GM19023 (cell line): ENCODE measurements at regions not wholly inside any gene's neighbourhood (a gene's known extent, or its start where the extent isn't known, plus 50 kb on each side); places are given as distances from the start of the nearest gene placed in this dataset.
"Not testable (repeated sequence)": the region's sequence is repeated elsewhere in the genome, so short reads cannot be mapped to it uniquely, and the experiment has no call there.

Source experiments
- ATAC-seq: cut with Tn5 transposase; IDR thresholded peaks from one replicate; pipeline ENCODE4 v1.9.1; 2021; ENCODE audit warnings: mild to moderate bottlenecking, moderate library complexity; ENCODE audit not compliant: unreplicated experiment

GRCh38 chr2:36168115-36168514 is 187.5 kb upstream of the CRIM1 start:
- ATAC-seq = no peak

GRCh38 chr2:36165132-36165531 is 190.4 kb upstream of the CRIM1 start:
- ATAC-seq = peak; percentile 53

GRCh38 chr2:36163520-36164254 is 191.9 kb upstream of the CRIM1 start:
- peak; percentile 67 for ATAC-seq

GRCh38 chr2:36157093-36157492 is 198.5 kb upstream of the CRIM1 start:
- ATAC-seq = not testable (repeated sequence)

DNA sequence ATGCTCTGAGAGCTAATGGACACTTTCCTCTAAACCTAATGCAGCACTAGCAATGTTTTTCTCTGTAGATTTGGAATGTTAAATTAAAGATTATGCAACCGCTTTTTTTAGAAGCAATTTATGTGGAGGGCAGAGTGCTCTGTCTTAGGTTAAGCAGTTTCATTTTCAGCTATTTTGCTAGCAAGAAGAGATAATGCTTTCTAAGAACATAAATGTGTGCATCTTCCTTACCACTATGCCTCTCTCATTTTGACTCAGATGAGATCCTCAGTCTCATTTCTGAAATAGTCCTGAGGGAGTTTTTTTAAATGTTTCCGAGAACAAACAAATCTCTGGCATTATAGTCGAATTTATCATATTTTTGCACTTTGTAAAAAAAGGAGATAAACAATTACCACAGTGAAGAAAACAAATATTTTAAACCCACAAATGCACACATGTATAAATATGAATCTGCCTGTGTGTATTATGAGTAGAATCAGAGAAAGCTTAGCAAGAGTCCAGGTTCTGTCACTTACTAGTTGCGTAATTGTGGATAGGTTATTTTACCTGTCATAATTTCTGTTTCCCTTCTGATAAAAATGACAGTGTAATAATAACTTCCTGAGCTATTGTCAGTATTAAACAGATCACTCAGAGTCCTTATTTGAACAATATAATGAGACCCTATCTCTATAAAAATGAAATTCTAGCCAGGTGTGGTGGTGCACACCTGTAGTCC is 207.7 kb upstream of the CRIM1 start:
- peak; percentile 92 for ATAC-seq

DNA sequence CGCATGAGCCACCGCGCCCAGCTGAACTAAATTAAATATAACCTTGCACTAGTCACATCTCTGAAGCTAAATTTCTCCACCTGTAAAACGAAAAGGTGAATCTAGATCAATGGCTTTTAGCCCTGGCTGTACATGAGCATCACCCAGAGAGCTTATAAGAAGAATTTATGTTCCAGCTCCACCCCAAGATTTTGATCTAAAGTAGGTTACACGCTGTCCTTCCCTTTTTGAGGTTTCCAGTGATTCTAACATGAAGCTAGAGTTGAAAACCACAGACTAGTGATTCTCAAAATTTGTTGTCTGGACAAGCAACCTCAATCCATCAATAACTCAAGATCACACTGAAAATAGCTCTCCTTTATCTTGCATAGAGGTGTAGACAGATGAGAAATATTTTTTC is 208.8 kb upstream of the CRIM1 start:
- no peak for ATAC-seq

DNA sequence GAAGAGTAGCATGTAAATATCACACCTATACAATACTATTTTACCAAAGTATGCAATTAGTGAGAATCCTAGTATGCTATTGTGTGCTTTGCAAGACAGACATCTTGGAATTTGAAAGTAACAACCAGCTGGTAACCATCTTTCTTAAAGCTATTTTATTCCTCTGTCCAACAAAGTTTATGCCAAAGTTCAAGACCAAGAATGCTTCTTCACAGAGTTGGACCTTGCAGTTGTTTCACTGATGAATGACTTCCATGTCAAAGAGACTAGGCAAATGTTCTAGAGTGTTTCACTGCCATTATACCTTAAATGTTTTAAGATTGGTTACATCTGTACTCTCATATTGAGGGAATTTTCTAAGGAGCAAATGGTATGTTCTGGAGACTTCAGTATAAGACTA is 215.2 kb upstream of the CRIM1 start:
- no peak for ATAC-seq

GRCh38 chr2:36137612-36138011 is 218.0 kb upstream of the CRIM1 start:
- no peak for ATAC-seq

- ATAC-seq = no peak
Measured at GRCh38 chr2:36134281-36134680, 221.3 kb upstream of the CRIM1 start.

DNA sequence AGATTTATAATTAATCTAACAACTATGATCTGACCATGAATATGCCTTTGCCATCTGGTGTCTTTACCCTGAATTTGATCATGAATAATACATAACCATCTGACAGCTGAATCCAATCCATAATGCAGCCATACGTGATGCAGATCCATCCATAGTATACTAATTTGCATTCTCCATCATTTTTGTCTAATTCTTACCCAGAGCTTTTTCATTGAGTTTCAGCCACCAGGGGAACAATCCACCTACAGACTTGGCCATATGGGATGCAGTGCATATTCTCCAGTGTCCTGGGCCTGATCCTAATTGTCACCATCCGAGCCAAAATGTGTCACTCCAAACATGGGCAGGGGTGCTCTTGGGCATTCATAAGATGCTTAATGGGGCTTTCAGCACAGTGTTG is 227.2 kb upstream of the CRIM1 start:
- ATAC-seq = no peak

- no peak for ATAC-seq
Measured at GRCh38 chr2:36125702-36126101, 229.9 kb upstream of the CRIM1 start.

GRCh38 chr2:36123995-36124394 is 231.6 kb upstream of the CRIM1 start:
- no peak for ATAC-seq

- ATAC-seq = no peak
Measured at GRCh38 chr2:36097022-36097421, 258.6 kb upstream of the CRIM1 start.

DNA sequence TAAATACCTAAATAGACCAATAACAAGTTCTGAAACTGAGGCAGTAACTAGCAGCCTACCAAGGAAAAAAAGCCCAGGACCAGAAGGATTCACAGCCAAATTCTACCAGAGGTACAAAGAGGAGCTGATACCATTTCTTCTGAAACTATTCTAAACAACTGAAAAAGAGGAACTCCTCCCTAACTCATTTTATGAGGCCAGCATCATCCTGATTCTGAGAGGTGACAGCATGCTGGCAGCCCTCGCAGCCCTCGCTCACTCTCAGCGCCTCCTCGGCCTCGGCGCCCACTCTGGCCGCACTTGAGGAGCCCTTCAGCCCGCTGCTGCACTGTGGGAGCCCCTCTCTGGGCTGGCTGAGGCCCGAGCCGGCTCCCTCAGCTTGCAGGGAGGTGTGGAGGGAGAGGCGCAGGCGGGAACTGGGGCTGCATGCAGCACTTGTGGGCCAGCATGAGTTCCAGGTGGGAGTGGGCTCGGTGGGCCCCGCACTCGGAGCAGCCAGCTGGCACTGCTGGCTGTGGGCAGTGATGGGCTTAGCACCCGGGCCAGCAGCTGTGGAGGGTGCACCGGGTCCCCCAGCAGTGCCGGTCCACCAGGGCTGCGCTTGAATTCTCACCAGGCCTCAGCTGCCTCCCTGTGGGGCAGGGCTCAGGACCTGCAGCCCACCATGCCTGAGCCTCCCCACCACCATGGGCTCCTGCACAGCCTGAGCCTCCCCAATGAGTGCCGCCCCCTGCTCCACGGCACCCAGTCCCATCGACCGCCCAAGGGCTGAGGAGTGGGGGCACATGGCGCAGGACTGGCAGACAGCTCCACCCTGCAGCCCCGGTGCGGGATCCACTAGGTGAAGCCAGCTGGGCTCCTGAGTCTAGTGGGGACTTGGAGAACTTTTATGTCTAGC is 263.5 kb upstream of the CRIM1 start:
- not testable (repeated sequence) for ATAC-seq

DNA sequence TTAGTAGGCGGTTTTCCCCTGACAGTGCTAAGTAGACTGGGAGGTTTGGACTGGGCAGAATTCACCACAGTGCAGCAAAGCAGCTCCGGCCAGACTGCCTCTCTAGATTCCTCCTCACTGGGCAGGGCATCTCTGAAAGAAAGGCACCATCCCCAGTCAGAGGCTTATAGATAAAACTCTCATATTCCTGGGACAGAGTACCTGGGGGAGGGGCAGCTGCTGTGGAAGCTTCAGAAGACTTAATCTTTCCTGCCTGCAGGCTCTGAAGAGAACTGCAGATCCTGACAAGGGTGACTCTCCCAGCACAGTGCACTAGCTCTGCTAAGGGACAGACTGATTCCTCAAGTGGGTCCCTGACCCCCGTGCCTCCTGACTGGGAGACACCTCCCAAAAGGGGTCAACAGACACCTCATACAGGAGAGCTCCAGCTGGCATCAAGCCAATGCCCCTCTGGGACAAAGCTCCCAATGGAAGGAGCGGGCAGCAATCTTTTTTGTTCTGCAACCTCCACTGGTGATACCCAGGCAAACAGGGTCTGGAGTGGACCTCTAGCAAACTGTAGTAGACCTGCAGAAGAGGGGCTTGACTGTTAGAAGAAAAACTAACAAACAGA is 266.8 kb upstream of the CRIM1 start:
- no peak for ATAC-seq

DNA sequence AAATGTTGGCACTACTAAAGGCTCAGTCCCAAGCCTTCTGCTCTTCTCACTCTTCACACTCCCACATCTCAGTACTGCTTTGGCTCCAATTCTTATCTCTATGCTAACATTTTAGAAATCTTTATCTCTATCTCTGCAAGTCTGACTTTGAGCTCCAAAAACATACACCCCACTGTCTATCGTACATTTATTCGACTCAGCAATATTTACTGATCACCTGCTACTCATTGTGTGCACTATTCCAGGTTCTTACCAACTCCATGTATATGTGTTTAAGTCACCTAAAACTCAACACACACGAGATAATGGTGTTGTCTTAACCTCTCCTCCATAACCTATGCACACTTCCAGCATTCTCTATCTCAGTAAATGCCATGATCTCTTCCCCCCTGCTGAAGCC is 268.2 kb upstream of the CRIM1 start:
- ATAC-seq = no peak

GRCh38 chr2:36079793-36080192 is 275.8 kb upstream of the CRIM1 start:
- no peak for ATAC-seq

- no peak for ATAC-seq
Measured at GRCh38 chr2:36074008-36074407, 281.6 kb upstream of the CRIM1 start.

DNA sequence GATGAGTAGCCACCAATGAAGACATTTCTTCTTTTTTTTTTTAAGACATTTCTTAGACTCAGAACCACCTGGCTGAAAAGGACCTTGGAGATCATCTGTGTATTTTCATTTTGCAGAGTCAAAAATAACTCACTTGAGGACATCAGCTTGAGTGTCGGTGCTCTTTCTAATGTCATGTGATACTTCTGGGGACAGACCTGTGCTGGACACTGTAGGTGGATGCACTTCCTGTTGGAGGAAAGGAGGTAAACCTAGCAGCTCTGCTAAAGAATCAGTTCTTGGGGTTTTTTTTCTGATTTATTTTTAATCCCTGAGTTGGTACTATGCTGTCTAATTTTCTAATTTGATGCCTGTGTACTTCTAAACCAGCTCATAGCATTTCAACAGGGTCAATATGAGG is 283.9 kb upstream of the CRIM1 start:
- no peak for ATAC-seq

- ATAC-seq = no peak
Measured at GRCh38 chr2:36069074-36069473, 286.5 kb upstream of the CRIM1 start.

GRCh38 chr2:36068086-36068485 is 287.5 kb upstream of the CRIM1 start:
- no peak for ATAC-seq
